ENCODE measurements at regions not wholly inside any gene's neighbourhood (a gene's known extent, or its start where the extent isn't known, plus 50 kb on each side); places are given as distances from the start of the nearest gene placed in this dataset.

DNA sequence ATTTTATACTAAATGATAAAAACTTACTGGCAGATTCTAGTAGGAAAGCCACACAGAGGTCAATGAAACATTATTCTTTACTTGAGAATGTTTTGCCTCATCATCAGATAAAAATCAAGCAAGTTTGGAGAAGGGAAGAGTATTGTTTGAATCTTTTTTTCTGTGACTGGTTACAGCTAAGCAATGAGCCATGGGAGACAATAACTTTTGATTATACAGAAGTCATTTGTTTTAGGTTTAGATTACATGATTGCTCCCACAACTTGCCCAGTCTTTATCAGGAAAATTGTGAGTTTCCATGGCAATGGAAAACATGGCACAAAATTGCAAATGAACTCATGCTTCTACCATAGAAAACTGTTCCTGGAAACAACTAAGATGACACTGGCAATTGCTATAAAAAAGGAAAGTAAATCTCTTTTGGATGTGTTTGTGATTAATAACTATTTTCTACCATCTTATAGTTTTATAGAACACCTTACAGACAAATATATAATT, 476.8 kb downstream of the MBD2 start:
- intact Hi-C loops (cut with DNase I; ENCODE audit: low total_unique reads): no loop called here
- no peak for TF ChIP-seq POLR2A (IDR thresholded peaks at IDR 0.05)
- TF ChIP-seq, protein P1, sequence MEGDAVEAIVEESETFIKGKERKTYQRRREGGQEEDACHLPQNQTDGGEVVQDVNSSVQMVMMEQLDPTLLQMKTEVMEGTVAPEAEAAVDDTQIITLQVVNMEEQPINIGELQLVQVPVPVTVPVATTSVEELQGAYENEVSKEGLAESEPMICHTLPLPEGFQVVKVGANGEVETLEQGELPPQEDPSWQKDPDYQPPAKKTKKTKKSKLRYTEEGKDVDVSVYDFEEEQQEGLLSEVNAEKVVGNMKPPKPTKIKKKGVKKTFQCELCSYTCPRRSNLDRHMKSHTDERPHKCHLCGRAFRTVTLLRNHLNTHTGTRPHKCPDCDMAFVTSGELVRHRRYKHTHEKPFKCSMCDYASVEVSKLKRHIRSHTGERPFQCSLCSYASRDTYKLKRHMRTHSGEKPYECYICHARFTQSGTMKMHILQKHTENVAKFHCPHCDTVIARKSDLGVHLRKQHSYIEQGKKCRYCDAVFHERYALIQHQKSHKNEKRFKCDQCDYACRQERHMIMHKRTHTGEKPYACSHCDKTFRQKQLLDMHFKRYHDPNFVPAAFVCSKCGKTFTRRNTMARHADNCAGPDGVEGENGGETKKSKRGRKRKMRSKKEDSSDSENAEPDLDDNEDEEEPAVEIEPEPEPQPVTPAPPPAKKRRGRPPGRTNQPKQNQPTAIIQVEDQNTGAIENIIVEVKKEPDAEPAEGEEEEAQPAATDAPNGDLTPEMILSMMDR (IDR thresholded peaks at IDR 0.05): no peak
- no peak for DNase-seq (ENCODE audit: low spot score in 2 of 2)
- no peak overlapping the region for H3K4me3 ChIP-seq (ENCODE audit: low read depth, poor library complexity, severe bottlenecking)

DNA sequence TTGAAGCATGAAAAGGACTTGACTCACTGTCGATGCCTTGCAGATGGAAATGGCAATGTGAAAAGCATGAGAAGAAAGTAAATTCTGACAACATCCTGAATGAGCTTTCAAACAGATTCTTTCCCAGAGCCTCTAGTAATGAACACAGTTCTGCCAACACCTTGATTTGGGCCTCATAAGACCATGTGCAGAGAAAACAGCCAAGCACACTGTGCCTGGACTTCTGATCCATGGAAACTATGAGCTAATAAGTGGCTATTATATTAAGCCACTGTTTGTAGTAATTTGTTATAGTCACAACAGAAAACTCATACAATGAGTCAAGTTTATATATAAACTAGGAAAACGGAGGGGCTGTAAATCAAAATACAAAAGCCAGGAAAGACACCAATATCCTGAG, 477.3 kb downstream of the MBD2 start:
- TF ChIP-seq POLR2A (IDR thresholded peaks at IDR 0.05): no peak
- TF ChIP-seq, protein P1 (IDR thresholded peaks at IDR 0.05): no peak
- intact Hi-C loops (cut with DNase I; ENCODE audit: low total_unique reads): no loop called here
- WGBS, 2 donors: 43 to 57% methylated on average over 2 of the region's 2 CpGs
- no peak for DNase-seq (ENCODE audit: low spot score in 2 of 2)
- no peak overlapping the region for H3K4me3 ChIP-seq (ENCODE audit: low read depth, poor library complexity, severe bottlenecking)

DNA sequence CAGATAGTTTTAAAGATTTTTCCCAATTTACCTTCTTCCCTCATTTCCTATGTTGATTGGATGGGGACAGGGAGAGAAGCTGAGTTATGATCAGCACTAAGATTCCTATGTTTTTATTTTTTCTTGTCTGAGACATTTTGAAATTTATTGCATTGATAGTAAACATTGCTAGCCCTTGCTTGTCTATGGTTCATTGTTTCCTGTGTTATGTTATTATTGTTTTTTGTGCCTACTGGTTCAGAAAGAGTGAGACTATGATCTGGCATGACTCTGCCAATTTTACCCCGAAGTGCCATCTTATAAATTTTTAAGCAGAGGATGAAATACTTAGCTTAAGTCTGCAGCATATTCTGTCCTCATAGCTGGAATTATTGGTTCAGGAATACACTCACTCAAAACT, 478.5 kb downstream of the MBD2 start:
- intact Hi-C loops (cut with DNase I; ENCODE audit: low total_unique reads): no loop called here
- no peak overlapping the region for H3K4me3 ChIP-seq (ENCODE audit: low read depth, poor library complexity, severe bottlenecking)
- WGBS, 2 donors: 0 to 56% methylated on average over 1 of the region's 1 CpG
- TF ChIP-seq, protein P1 (IDR thresholded peaks at IDR 0.05): no peak
- TF ChIP-seq POLR2A (IDR thresholded peaks at IDR 0.05): no peak
- DNase-seq (ENCODE audit: low spot score in 2 of 2): no peak

DNA sequence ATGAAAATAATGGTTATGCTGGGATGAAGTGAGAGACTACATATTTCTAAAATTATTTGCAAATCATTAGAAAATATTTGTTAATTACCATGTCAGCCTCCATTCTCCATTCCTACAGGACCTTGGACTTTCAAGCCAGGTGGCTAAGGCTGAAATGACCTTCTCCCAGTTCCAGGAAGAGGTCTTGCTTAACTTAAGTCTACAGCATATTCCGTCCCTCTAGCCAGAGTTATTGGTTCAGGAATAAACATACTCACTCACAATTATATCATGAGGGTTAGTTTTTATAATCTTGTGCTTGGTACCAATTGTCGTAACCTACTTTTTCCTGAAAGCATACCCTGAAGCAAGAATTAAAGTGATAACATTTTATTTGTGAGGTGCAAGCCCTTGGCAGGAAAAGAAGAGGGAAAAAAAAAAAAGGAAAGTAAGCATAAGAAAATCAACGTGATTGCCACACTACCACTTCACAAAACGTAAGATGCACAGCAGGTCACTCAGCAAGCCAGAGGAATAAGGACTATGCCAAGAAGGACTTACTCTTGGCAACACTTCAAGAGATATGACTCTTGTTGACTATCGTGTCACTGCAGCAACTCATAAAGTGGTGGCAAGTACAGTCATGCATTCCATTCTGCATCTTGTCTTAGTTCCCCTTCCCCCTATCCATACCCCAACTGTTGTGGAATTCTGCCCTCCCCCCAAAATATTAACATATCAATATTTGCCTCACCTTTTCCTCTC, 479.1 kb downstream of the MBD2 start:
- no peak for DNase-seq (ENCODE audit: low spot score in 2 of 2)
- WGBS, 2 donors: 49% methylated on average over 5 of the region's 5 CpGs
- intact Hi-C loops (cut with DNase I; ENCODE audit: low total_unique reads): no loop called here
- no peak overlapping the region for H3K4me3 ChIP-seq (ENCODE audit: low read depth, poor library complexity, severe bottlenecking)
- no peak for TF ChIP-seq POLR2A (IDR thresholded peaks at IDR 0.05)
- TF ChIP-seq, protein P1 (IDR thresholded peaks at IDR 0.05): no peak

DNA sequence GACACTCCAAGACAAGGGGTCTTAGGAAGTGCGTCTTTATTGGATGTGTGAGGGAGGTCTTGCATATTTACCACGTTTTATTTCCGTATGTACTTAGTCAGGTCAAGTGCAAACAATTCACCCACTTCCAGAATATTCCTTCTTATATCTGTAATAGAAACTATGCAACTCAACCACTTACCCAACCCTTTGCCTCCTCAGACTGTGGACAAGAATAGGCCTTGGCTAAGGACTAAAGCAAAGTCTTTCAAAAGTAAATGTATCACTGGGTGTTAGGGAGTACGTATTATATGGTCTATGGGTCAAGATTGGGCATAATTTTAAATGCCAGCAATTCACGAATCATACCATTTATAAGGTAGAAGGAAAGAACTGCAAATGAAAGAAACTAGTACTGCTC, 484.8 kb downstream of the MBD2 start:
- 77 to 88% methylated on average over 5 of the region's 5 CpGs for WGBS, 2 donors
- intact Hi-C loops (cut with DNase I; ENCODE audit: low total_unique reads): no loop called here
- H3K4me3 ChIP-seq (ENCODE audit: low read depth, poor library complexity, severe bottlenecking): no peak overlapping the region
- TF ChIP-seq, protein P1 (IDR thresholded peaks at IDR 0.05): no peak
- TF ChIP-seq POLR2A (IDR thresholded peaks at IDR 0.05): no peak
- DNase-seq (ENCODE audit: low spot score in 2 of 2): no peak

DNA sequence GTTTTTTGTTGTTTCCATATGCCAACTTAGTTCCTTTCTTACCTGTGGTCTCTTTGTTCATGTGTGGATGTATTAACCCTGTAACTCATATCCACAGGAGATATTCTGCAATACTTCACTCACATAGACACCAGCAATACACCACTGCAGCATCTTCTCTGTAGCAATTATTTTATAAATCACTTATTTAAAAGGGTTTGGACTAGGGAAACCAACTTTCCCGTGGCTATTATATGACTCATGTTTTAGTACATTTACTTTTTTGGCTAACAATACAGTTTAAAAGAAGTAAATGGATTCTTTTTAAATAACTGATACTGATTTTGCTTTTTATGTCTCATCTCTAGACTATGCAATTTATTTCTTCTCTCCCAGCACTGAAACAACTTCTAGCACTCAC, 488.9 kb downstream of the MBD2 start:
- no peak overlapping the region for H3K4me3 ChIP-seq (ENCODE audit: low read depth, poor library complexity, severe bottlenecking)
- no peak for TF ChIP-seq POLR2A (IDR thresholded peaks at IDR 0.05)
- TF ChIP-seq, protein P1 (IDR thresholded peaks at IDR 0.05): no peak
- no peak for DNase-seq (ENCODE audit: low spot score in 2 of 2)
- 27 to 33% methylated on average over 1 of the region's 1 CpG for WGBS, 2 donors
- intact Hi-C loops (cut with DNase I; ENCODE audit: low total_unique reads): no loop called here

All from lower leg skin (tissue), 4 donors.